Upper lobe of left lung (tissue), 4 donors: ENCODE measurements at regions not wholly inside any gene's neighbourhood (a gene's known extent, or its start where the extent isn't known, plus 50 kb on each side); places are given as distances from the start of the nearest gene placed in this dataset.

ENCODE experiments used
- EP300 ChIP-seq, 4 donors: sonication (generic); formaldehyde crosslinking; IDR thresholded peaks; one replicate each; pipeline ENCODE4 v1.5.1; 2017; ENCODE audit warnings: antibody characterized with exemption in 4 of 4, control low read depth in 2 of 4
- POLR2A ChIP-seq, 4 donors: fragments of 450-650 bp; IDR thresholded peaks; one replicate each; pipeline ENCODE4 v1.5.1; 2016 to 2017; ENCODE audit warnings: antibody characterized with exemption in 4 of 4, mild to moderate bottlenecking in 2 of 4
- TF ChIP-seq, protein P1 (sequence below), 6 experiments: fragments of 450-650 bp in 4 of 6; fragments of 200-600 bp in 2 of 6; sonication (generic) in 2 of 6; IDR thresholded peaks; one replicate each; pipeline ENCODE4 v1.5.1; 2016 to 2019; ENCODE audit warnings: antibody characterized with exemption in 6 of 6

DNA sequence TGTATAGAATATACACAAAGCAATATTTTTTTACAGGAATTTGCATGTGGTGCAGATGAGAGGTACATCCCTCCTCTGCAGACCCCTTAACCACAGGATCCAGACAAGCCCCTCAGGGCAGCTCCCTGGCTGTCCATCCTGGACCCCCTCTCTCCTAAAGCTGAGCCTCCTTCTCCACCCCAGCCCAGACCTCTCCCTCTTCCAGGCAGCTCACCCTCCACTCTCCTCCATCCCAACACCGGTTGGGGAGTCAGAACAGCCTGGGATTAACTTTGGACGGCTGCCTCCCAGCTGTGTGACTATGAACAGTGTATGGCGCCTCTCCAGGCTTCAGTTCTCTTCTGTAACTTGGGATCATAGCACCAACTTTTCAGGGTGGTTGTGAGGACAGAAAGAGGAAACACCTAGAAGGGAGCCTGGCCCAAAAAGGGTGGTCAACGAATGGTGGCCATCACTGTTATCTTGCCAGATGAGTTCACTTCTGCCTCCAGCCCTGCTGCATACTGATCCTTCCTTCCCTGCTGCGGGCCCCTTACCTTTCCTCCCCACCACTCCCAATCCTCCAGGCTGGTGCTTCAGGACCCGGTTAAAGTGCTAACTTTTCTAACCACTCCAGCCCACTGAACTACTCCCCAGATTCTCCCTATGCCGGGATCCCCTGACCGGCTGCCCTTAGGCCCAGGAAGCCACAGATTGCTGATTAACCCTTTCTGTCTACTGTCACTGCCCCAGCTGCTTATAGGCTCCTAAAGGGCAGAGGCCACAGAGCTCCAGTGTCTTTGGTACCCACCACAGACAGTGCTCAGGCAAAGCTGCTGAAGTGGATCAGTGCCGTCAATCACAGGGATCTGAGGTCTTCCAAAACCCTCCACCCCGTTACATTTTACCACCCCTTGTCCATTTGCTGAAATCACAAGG lies 55.9 kb downstream of the GPR6 start:
- no peak for TF ChIP-seq POLR2A (IDR thresholded peaks at IDR 0.05)
- TF ChIP-seq, protein P1, sequence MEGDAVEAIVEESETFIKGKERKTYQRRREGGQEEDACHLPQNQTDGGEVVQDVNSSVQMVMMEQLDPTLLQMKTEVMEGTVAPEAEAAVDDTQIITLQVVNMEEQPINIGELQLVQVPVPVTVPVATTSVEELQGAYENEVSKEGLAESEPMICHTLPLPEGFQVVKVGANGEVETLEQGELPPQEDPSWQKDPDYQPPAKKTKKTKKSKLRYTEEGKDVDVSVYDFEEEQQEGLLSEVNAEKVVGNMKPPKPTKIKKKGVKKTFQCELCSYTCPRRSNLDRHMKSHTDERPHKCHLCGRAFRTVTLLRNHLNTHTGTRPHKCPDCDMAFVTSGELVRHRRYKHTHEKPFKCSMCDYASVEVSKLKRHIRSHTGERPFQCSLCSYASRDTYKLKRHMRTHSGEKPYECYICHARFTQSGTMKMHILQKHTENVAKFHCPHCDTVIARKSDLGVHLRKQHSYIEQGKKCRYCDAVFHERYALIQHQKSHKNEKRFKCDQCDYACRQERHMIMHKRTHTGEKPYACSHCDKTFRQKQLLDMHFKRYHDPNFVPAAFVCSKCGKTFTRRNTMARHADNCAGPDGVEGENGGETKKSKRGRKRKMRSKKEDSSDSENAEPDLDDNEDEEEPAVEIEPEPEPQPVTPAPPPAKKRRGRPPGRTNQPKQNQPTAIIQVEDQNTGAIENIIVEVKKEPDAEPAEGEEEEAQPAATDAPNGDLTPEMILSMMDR (IDR thresholded peaks at IDR 0.05): no peak
- no peak for TF ChIP-seq EP300 (IDR thresholded peaks at IDR 0.05)
